Cardiac muscle cell (in vitro differentiated cells and primary cell): ENCODE measurements at regions not wholly inside any gene's neighbourhood (a gene's known extent, or its start where the extent isn't known, plus 50 kb on each side); places are given as distances from the start of the nearest gene placed in this dataset.

ENCODE experiments used
- DNase-seq, 2 donors: peaks; one replicate each; pipeline versions ENCODE4 v3.0.0 to v3.0.0-alpha.2; 2010 to 2017; ENCODE audit warnings: low read depth in 1 of 2, low spot score in 1 of 2
- H3K27ac ChIP-seq: fragments of 200-600 bp; sonication (generic); 2 replicates; pipeline ENCODE4 v1.5.1; 2016
- H3K27me3 ChIP-seq: fragments of 200-600 bp; sonication (generic); 2 replicates; pipeline ENCODE4 v1.6.0; 2016; ENCODE audit warnings: control low read depth
- H3K36me3 ChIP-seq: fragments of 200-600 bp; sonication (generic); 2 replicates; pipeline ENCODE4 v1.5.1; 2016; ENCODE audit warnings: control low read depth
- H3K4me1 ChIP-seq: fragments of 200-600 bp; sonication (generic); 2 replicates; pipeline ENCODE4 v1.8.1; 2017; ENCODE audit warnings: low read depth, mild to moderate bottlenecking, mixed run types
- H3K4me3 ChIP-seq: fragments of 200-600 bp; sonication (generic); 2 replicates; pipeline ENCODE4 v1.5.1; 2016; ENCODE audit warnings: mild to moderate bottlenecking
- H3K9me3 ChIP-seq: fragments of 200-600 bp; sonication (generic); 2 replicates; pipeline ENCODE4 v1.5.1; 2017; ENCODE audit warnings: low read depth, mild to moderate bottlenecking, control low read depth
- TF ChIP-seq, protein P1 (sequence below): IDR thresholded peaks from 2 replicates; pipeline ENCODE4 v1.5.1; 2012; ENCODE audit warnings: low read depth, mild to moderate bottlenecking, low read length

DNA sequence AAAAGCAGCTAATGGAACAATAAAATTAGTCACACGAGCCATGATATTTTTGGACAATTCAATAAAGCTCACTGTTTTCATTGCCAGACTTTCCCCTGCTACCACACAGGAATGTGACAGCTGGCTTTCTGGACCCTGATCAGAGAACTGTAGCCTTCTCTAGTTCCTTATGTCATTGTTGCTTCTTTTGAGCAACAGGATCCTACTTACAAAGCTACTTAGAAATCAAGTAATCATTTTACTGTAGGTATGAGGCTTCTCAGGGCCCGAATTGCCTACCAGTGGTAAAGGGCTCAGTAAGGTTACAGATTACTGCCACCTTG is 94.3 kb upstream of the AADACL2 start:
- Histone ChIP-seq H3K36me3 (no peaks in the 10 kb centered on the region), H3K4me1 (no peaks in the 10 kb centered on the region), H3K27me3 (no peaks in the 10 kb centered on the region), H3K9me3 (no peaks in the 10 kb centered on the region), H3K27ac (no peak overlapping the region), H3K4me3 (no peak overlapping the region)
- TF ChIP-seq, protein P1, sequence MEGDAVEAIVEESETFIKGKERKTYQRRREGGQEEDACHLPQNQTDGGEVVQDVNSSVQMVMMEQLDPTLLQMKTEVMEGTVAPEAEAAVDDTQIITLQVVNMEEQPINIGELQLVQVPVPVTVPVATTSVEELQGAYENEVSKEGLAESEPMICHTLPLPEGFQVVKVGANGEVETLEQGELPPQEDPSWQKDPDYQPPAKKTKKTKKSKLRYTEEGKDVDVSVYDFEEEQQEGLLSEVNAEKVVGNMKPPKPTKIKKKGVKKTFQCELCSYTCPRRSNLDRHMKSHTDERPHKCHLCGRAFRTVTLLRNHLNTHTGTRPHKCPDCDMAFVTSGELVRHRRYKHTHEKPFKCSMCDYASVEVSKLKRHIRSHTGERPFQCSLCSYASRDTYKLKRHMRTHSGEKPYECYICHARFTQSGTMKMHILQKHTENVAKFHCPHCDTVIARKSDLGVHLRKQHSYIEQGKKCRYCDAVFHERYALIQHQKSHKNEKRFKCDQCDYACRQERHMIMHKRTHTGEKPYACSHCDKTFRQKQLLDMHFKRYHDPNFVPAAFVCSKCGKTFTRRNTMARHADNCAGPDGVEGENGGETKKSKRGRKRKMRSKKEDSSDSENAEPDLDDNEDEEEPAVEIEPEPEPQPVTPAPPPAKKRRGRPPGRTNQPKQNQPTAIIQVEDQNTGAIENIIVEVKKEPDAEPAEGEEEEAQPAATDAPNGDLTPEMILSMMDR, result no peak
- DNase-seq, result no peak

DNA sequence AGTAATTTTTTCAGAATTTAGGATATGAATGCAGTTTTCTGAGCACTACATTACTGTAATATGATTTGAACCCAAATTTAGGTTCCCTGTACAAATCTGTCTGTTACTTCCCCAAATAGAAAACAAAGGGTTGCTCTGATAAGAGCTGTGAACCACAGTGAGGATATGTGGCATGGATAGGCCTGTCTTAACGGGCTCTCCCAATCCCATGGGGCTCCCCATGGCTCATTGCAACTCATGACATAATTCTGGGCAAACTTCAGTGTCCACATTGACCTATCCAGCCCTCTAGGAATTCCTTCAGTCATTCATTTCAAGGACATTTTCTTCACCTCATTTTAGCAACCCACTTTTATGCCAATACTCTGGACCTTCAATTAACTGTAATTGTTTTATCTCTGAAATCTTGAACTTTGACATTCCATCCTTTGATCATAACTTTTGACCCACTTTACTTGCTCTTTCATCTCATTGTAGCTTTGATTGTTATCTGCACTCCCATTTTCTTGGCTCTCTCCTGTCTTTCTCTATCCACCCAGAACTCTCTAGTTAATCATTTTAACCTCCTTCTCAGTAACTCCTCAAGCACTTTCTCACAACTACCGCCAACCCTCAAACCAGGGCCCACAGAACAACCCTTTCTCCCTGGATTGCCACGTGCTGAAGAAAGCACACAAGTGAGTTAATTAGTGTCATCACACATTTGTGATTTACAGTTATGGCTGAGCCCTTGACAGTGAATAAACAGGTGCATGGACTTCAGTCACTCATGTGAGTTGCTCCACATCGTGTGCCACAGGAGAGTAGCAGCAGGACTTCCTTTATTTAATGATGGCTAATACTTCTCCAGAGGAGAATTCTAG is 94.9 kb upstream of the AADACL2 start:
- Histone ChIP-seq H3K4me3 (no peak overlapping the region), H3K27me3 (no peaks in the 10 kb centered on the region), H3K9me3 (no peaks in the 10 kb centered on the region), H3K27ac (no peak overlapping the region), H3K4me1 (no peaks in the 10 kb centered on the region), H3K36me3 (no peaks in the 10 kb centered on the region)
- no peak for DNase-seq
- TF ChIP-seq, protein P1, result no peak

DNA sequence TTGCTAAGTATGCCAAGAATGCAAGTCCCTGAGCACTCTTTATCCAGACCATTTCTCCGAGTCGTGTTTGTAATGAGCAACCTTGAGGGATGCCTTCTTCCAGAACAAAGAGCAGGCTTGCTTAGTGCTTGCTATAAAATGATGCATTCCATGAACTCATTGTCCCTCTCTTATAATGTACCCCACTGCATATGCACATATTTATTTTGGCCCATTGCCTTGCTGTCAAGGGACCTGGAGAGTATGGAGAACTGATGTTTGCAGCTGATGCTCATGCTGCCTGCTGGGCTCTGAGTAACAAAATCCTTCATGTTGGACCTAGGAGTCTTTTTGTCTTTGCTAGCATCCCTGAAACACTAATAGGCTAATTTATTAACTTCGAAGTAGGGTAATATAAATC is 97.8 kb upstream of the AADACL2 start:
- Histone ChIP-seq H3K36me3 (no peaks in the 10 kb centered on the region), H3K4me3 (no peak overlapping the region), H3K27ac (no peak overlapping the region), H3K9me3 (no peaks in the 10 kb centered on the region), H3K4me1 (no peaks in the 10 kb centered on the region), H3K27me3 (no peaks in the 10 kb centered on the region)
- DNase-seq, result no peak
- TF ChIP-seq, protein P1, result no peak

DNA sequence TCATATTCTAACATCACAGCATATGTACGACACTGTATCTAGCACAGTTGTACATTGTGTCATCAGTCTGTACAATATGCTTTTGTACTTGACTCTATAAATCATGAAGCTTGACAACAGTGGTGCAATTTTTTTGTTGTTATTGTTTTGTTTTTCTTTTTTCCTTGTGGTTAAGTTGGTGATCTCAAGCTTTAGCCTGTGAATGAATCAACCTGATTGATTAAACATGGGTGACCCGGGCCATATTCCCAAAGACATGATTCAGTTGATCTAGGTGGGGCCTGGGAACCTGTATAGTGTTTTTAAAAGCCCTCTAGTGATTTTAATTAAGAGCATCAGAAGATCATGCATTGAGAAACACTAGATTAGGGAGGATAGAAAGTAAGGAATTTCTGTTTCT is 101.8 kb upstream of the AADACL2 start:
- no peaks in the 10 kb centered on the region for H3K4me1 ChIP-seq
- no peak for DNase-seq
- no peak overlapping the region for H3K4me3 ChIP-seq
- H3K27ac ChIP-seq, result no peak overlapping the region
- no peaks in the 10 kb centered on the region for H3K9me3 ChIP-seq
- H3K36me3 ChIP-seq, result no peaks in the 10 kb centered on the region
- TF ChIP-seq, protein P1, result no peak
- no peaks in the 10 kb centered on the region for H3K27me3 ChIP-seq

DNA sequence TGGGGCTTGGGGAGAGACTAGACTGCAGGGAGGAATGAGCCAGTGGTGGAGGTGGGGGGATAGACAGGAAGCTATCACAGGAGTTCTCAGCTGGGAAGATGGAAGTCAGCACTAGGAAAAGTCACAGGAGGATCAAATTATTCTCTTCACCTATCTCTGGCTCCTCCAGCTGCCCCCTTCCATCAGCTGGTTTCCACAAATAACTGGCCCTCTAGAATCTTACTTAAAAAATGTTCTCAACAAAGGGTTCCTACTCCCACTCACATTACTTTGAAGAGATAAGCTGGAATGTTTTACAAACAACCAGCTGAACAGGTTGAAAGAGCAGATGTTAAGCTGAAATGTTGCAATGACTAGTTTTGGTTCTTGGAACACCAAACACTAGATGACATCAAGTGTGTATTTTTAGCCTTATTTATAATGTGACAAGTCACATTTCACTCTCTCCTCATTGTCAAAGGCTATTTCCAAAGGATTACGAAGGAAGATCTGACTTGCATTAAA is 102.7 kb upstream of the AADACL2 start:
- TF ChIP-seq, protein P1, result no peak
- no peaks in the 10 kb centered on the region for H3K9me3 ChIP-seq
- no peak overlapping the region for H3K4me3 ChIP-seq
- no peaks in the 10 kb centered on the region for H3K4me1 ChIP-seq
- peak; percentile 2 to 87 for DNase-seq
- peak overlapping the region; percentile 5 for H3K27ac ChIP-seq
- H3K36me3 ChIP-seq, result no peaks in the 10 kb centered on the region
- no peaks in the 10 kb centered on the region for H3K27me3 ChIP-seq
